Caco-2 (cell line): ENCODE measurements at regions not wholly inside any gene's neighbourhood (a gene's known extent, or its start where the extent isn't known, plus 50 kb on each side); places are given as distances from the start of the nearest gene placed in this dataset.

Source experiments
- BruUV-seq: library from RNA; stranded (reverse); fragments of 400-500 nt; replicated peaks from 2 replicates; lab custom pipeline; 2021; lab: Mats Ljungman, UMichigan
- CTCF ChIA-PET: fragments of 300-600 bp; sonication (Branson Sonifier 250); formaldehyde crosslinking; loops from one replicate; lab custom pipeline; 2022; ENCODE audit warnings: antibody characterized with exemption; lab: Charles Lee
- POLR2A ChIA-PET: fragments of 300-600 bp; sonication (Branson Sonifier 250); formaldehyde crosslinking; loops from one replicate; lab custom pipeline; 2022; ENCODE audit warnings: antibody characterized with exemption; lab: Charles Lee
- DNase-seq, 2 experiments: peaks; one replicate each; pipeline versions ENCODE4 v3.0.0 to v3.0.0-alpha.2; 2020 to 2022
- H3K27me3 ChIP-seq: replicated peaks from 2 replicates; pipeline ENCODE4 v1.6.0; 2011; ENCODE audit warnings: low read length; ENCODE audit not compliant: control insufficient read depth, insufficient read depth
- H3K36me3 ChIP-seq: 2 replicates; pipeline ENCODE4 v1.5.1; 2011; ENCODE audit warnings: low read length; ENCODE audit not compliant: control insufficient read depth, insufficient read depth
- H3K4me1 ChIP-seq: fragments of 250-450 bp; sonication (Bioruptor Pico); 2 replicates; pipeline ENCODE4 v1.5.1; 2020; ENCODE audit warnings: mild to moderate bottlenecking
- H3K4me3 ChIP-seq: 2 replicates; pipeline ENCODE4 v1.5.1; 2011; ENCODE audit warnings: low read depth, mild to moderate bottlenecking, control low read depth, low read length
- H3K9me3 ChIP-seq: fragments of 250-450 bp; sonication (Bioruptor Pico); 2 replicates; pipeline ENCODE4 v1.5.1; 2020; ENCODE audit warnings: mild to moderate bottlenecking, moderate library complexity
- H3K27ac Mint-ChIP-seq: one replicate; pipeline ENCODE4 v1.8.0; 2022; ENCODE audit warnings: mixed read lengths; ENCODE audit not compliant: unreplicated experiment
- H3K27me3 Mint-ChIP-seq: one replicate; pipeline ENCODE4 v1.8.0; 2022; ENCODE audit warnings: mixed read lengths; ENCODE audit not compliant: insufficient read depth, unreplicated experiment
- H3K36me3 Mint-ChIP-seq: one replicate; pipeline ENCODE4 v1.8.0; 2022; ENCODE audit warnings: mild to moderate bottlenecking, mixed read lengths; ENCODE audit not compliant: insufficient read depth, unreplicated experiment
- H3K4me1 Mint-ChIP-seq: one replicate; pipeline ENCODE4 v1.8.0; 2022; ENCODE audit warnings: low read depth, mixed read lengths; ENCODE audit not compliant: unreplicated experiment
- H3K4me3 Mint-ChIP-seq: one replicate; pipeline ENCODE4 v1.8.0; 2022; ENCODE audit warnings: mild to moderate bottlenecking, moderate library complexity, mixed read lengths; ENCODE audit not compliant: unreplicated experiment
- H3K9me3 Mint-ChIP-seq: one replicate; pipeline ENCODE4 v1.8.0; 2022; ENCODE audit warnings: mixed read lengths; ENCODE audit not compliant: unreplicated experiment
- intact Hi-C: fragments of 100-400 bp; cut with micrococcal nuclease; formaldehyde crosslinking; loops from one replicate; pipeline ENCODE4 v1.10.0; 2022; ENCODE audit not compliant: unreplicated experiment
- TF ChIP-seq, protein P1 (sequence below), 2 experiments: fragments of 200-600 bp in 1 of 2; IDR thresholded peaks; 1 replicate in 1 of 2; 2 replicates in 1 of 2; pipeline versions ENCODE4 v1.5.1 to v1.8.0; 2011 to 2022; ENCODE audit warnings: antibody characterized with exemption in 1 of 2, control low read depth in 1 of 2, inconsistent platforms in 1 of 2, low read depth in 1 of 2, low read length in 1 of 2, mild to moderate bottlenecking in 1 of 2, moderate library complexity in 1 of 2; ENCODE audit not compliant: insufficient read depth in 1 of 2, severe bottlenecking in 1 of 2, unreplicated experiment in 1 of 2

DNA sequence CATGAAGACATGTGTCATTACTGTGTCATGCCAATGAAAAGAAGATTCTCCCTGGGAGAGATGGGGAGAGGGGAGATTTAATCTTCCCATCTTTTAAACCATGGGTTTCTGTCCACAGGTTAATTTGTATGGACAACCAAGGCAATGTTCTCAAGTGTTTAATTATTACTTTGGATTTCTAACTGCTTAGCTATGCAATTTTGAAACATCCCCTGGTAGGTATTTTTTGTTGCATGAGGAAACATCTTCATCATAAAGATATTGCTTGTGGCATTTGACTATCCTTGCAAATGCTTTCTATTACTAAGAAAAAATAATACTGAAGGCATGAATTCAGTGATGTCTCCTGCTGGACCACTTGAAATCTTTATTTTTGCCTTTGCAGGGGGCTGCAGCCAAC lies 326.6 kb upstream of the TPM1 start:
- Mint-ChIP-seq H3K4me1 (no peaks in the 10 kb centered on the region), H3K9me3 (no peaks in the 10 kb centered on the region), H3K4me3 (no peak overlapping the region), H3K27ac (no peak overlapping the region), H3K36me3 (peaks cover 67% of the 10 kb centered on the region), H3K27me3 (no peaks in the 10 kb centered on the region)
- H3K4me1 ChIP-seq: no peaks in the 10 kb centered on the region
- CTCF ChIA-PET: no interaction called here
- BruUV-seq: no TSS peak
- H3K27me3 ChIP-seq: no peaks in the 10 kb centered on the region
- peaks cover 4% of the 10 kb centered on the region for H3K36me3 ChIP-seq
- POLR2A ChIA-PET: no interaction called here
- TF ChIP-seq, protein P1, sequence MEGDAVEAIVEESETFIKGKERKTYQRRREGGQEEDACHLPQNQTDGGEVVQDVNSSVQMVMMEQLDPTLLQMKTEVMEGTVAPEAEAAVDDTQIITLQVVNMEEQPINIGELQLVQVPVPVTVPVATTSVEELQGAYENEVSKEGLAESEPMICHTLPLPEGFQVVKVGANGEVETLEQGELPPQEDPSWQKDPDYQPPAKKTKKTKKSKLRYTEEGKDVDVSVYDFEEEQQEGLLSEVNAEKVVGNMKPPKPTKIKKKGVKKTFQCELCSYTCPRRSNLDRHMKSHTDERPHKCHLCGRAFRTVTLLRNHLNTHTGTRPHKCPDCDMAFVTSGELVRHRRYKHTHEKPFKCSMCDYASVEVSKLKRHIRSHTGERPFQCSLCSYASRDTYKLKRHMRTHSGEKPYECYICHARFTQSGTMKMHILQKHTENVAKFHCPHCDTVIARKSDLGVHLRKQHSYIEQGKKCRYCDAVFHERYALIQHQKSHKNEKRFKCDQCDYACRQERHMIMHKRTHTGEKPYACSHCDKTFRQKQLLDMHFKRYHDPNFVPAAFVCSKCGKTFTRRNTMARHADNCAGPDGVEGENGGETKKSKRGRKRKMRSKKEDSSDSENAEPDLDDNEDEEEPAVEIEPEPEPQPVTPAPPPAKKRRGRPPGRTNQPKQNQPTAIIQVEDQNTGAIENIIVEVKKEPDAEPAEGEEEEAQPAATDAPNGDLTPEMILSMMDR (IDR thresholded peaks at IDR 0.05; ENCODE audit: insufficient read depth in 1 of 2, low read depth in 1 of 2, low read length in 1 of 2, severe bottlenecking in 1 of 2, unreplicated experiment in 1 of 2): no peak
- DNase-seq: no peak
- no peaks in the 10 kb centered on the region for H3K9me3 ChIP-seq
- intact Hi-C loops: no loop called here
- H3K4me3 ChIP-seq: no peak overlapping the region

DNA sequence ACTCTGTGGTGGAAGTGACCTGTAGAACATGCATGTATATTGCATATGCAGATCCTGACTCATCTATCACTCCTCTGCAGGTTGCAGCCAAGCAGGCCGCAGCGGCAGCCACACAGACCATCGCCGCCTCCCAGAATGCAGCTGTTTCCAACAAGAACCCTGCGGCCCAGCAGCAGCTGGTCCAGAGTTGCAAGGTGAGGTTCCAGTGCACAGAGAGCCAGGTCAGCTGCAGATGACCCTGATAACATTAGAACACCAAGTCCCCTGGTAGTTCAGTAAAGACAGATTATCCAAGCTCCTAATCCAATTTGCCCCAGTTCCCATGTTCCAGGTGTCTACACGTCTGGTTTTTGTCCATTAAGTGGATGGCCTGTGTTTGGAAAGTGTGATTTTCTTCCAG lies 325.1 kb upstream of the TPM1 start:
- no peaks in the 10 kb centered on the region for H3K4me1 Mint-ChIP-seq
- TF ChIP-seq, protein P1 (IDR thresholded peaks at IDR 0.05; ENCODE audit: insufficient read depth in 1 of 2, low read depth in 1 of 2, low read length in 1 of 2, severe bottlenecking in 1 of 2, unreplicated experiment in 1 of 2): no peak
- H3K4me3 ChIP-seq: no peak overlapping the region
- intact Hi-C loops: no loop called here
- ChIA-PET CTCF (no interaction called here), POLR2A (no interaction called here)
- no peaks in the 10 kb centered on the region for H3K9me3 Mint-ChIP-seq
- H3K36me3 Mint-ChIP-seq: peaks cover 62% of the 10 kb centered on the region
- no peak for DNase-seq
- H3K4me1 ChIP-seq: no peaks in the 10 kb centered on the region
- H3K36me3 ChIP-seq: peaks cover 3% of the 10 kb centered on the region
- H3K27me3 Mint-ChIP-seq: no peaks in the 10 kb centered on the region
- no peaks in the 10 kb centered on the region for H3K9me3 ChIP-seq
- H3K27me3 ChIP-seq: no peaks in the 10 kb centered on the region
- no peak overlapping the region for H3K27ac Mint-ChIP-seq
- BruUV-seq: no TSS peak
- no peak overlapping the region for H3K4me3 Mint-ChIP-seq

DNA sequence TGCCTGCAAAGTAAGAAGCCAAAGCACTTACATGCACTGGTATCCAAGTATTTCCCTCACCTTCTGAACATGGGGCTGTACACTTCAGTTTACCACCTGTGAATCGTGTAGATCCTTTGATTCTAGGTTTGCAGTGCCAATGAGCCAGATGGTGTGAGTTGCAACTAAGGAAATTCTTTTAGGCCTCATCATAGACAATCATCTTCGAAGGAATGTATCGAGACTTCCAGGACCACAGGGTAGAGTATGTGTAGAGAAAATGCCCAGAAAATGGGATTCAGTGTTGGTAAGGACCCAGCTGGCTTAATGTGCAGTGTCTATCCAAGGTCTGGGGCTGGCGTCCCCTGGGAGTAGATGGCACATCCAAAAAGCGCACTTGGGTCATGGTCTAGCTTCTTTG lies 323.2 kb upstream of the TPM1 start:
- H3K4me3 Mint-ChIP-seq: no peak overlapping the region
- Histone ChIP-seq H3K27me3 (no peaks in the 10 kb centered on the region), H3K4me1 (no peaks in the 10 kb centered on the region), H3K36me3 (peaks cover 3% of the 10 kb centered on the region), H3K9me3 (no peaks in the 10 kb centered on the region), H3K4me3 (no peak overlapping the region)
- no peak for DNase-seq
- peaks cover 57% of the 10 kb centered on the region for H3K36me3 Mint-ChIP-seq
- CTCF ChIA-PET: no interaction called here
- no peaks in the 10 kb centered on the region for H3K9me3 Mint-ChIP-seq
- TF ChIP-seq, protein P1 (IDR thresholded peaks at IDR 0.05; ENCODE audit: insufficient read depth in 1 of 2, low read depth in 1 of 2, low read length in 1 of 2, severe bottlenecking in 1 of 2, unreplicated experiment in 1 of 2): no peak
- no peaks in the 10 kb centered on the region for H3K4me1 Mint-ChIP-seq
- H3K27me3 Mint-ChIP-seq: no peaks in the 10 kb centered on the region
- intact Hi-C loops: no loop called here
- POLR2A ChIA-PET: no interaction called here
- BruUV-seq: no TSS peak
- H3K27ac Mint-ChIP-seq: no peak overlapping the region
